Stimulated activated memory B cell treated with anti-CD40 and anti-IgM and Interleukin-4, amounts not matched to agents 10 μg/mL and 1 μg/mL and 100 μg/mL, for 72 hours (primary cell): ENCODE measurements at regions not wholly inside any gene's neighbourhood (a gene's known extent, or its start where the extent isn't known, plus 50 kb on each side); places are given as distances from the start of the nearest gene placed in this dataset.
A peak's percentile ranks its signal among the peaks of the same experiment; 100 is the strongest.
"Not testable (repeated sequence)": the region's sequence is repeated elsewhere in the genome, so short reads cannot be mapped to it uniquely, and the experiment has no call there.

ENCODE experiments used
- ATAC-seq: fragments of 150-1000 bp; cut with Tn5 transposase; 2 replicates; pipeline ENCODE4 v1.10.0; 2021
- H3K27ac Mint-ChIP-seq: one replicate; pipeline ENCODE4 v1.8.0; 2022; ENCODE audit warnings: mild to moderate bottlenecking, mixed read lengths
- H3K27me3 Mint-ChIP-seq: one replicate; pipeline ENCODE4 v1.8.0; 2022; ENCODE audit warnings: mixed read lengths
- H3K36me3 Mint-ChIP-seq: one replicate; pipeline ENCODE4 v1.8.0; 2022; ENCODE audit warnings: mixed read lengths
- H3K4me1 Mint-ChIP-seq: one replicate; pipeline ENCODE4 v1.8.0; 2022; ENCODE audit warnings: mixed read lengths
- H3K4me3 Mint-ChIP-seq: one replicate; pipeline ENCODE4 v1.8.0; 2022; ENCODE audit warnings: mild to moderate bottlenecking, moderate library complexity, mixed read lengths
- H3K9me3 Mint-ChIP-seq: one replicate; pipeline ENCODE4 v1.8.0; 2022; ENCODE audit warnings: mixed read lengths

DNA sequence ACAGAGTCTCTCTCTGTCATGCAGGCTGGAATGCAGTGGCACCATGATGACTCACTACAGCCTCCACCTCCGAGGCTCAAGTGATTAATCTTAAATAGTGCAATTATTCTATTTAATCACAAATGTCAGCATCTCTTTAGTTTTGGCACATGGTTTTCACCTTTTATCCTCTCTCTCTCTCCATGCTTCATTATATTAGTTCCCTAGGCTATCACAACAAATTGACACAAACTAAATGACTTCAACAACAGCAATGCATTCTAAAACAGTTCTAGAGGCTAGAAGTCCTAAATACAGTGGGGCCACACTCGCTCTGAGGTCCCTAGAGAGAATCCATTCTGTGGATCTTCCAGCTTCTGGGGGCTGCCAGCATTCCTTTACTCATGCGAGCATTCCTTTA lies 178.2 kb upstream of the ZNG1F start:
- not testable (repeated sequence) for ATAC-seq, H3K27me3 Mint-ChIP-seq, H3K4me1 Mint-ChIP-seq, H3K27ac Mint-ChIP-seq, H3K9me3 Mint-ChIP-seq, H3K36me3 Mint-ChIP-seq, H3K4me3 Mint-ChIP-seq

DNA sequence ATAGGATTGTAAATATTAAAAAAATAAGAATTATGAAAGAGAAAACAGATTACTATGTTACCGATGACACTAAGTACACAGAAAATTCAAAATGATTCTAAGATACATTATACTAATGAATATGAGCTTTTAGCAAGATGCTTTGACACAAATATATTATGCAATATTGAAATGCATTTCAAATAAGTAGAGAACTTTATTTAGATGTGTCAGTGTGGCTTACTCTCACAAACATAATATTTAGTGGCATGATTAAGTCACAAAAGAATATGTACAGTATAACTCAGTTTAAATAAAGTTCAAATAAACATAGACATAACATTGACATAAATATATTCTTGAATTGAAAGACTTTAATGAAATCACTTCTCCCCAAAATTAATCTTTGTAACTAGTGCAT lies 172.7 kb upstream of the ZNG1F start:
- H3K9me3 Mint-ChIP-seq, H3K27me3 Mint-ChIP-seq, ATAC-seq, H3K4me3 Mint-ChIP-seq, H3K36me3 Mint-ChIP-seq, H3K27ac Mint-ChIP-seq: not testable (repeated sequence)
- peaks cover 12% of the 10 kb centered on the region for H3K4me1 Mint-ChIP-seq

DNA sequence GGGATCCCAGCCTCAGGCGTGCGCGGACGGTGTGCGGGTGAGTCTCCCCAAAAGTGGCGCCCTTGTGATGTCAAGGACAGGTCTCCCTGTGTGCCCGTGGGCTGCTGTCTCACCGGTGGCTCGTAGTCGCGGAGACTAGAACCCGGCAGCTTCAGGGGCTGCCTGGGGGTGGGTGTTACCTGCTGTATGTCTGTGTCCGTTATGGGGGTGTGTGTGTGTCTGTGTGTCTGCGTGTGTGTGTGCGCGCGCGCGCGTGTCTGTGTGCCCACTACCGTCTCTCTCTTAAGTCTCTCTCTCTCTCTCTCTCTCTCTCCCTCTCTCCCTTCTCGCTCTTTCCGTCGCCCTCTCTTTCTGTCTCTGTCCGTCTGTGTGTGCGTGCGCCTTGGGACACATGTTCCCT lies 170.0 kb upstream of the ZNG1F start:
- H3K27me3 Mint-ChIP-seq, H3K36me3 Mint-ChIP-seq, H3K9me3 Mint-ChIP-seq: not testable (repeated sequence)
- Mint-ChIP-seq H3K4me3 (peak overlapping the region; percentile 94), H3K4me1 (peaks cover 12% of the 10 kb centered on the region), H3K27ac (peak overlapping the region; percentile 90)
- ATAC-seq, result peak; percentile 64

DNA sequence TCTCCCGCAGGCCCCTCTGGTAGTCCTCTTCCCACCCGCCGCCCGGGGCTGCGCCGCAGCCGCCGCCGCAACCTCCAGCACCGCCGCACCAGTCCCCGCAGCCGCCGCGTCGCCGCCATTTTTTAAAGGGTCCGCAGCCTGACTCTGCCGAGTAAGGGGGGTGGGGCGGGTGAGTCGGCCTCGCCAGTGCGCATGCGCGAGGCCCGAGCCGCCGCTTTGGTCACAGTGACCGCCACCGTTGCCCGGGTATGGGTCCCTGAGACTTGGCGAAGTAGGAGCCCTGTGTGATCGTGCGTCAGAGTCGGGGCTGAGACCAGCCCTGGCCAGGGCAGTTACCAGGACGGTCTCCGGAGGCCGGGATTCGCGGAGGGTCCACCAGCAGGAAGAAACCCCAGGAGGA lies 169.6 kb upstream of the ZNG1F start:
- H3K36me3 Mint-ChIP-seq, result not testable (repeated sequence)

DNA sequence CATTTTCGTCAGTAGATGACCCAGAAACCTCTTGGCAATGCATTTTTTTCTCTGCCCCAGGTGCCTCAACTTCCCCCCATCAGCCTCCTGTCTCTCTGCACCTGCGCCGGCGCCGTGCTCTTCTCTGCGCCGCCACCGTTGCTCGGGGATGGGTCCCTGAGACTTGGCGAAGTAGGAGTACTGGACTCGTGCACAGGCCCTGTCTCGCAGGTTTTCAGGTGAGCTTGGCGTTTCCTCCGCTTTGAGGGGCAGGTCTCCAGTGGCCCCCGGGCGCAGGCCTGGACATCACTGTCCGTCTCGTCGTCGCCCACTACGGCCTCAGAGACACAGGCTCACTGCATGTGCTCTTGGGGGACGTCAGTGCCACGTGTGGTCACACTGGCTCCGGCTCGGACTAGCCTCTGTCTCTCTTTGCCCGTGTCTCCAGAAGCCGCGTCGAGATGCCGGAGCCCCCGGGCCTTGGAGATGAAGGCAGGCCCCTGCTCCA lies 168.8 kb upstream of the ZNG1F start:
- H3K36me3 Mint-ChIP-seq, ATAC-seq, H3K9me3 Mint-ChIP-seq, H3K27me3 Mint-ChIP-seq: not testable (repeated sequence)
- Mint-ChIP-seq H3K4me1 (peaks cover 12% of the 10 kb centered on the region), H3K4me3 (peak overlapping the region; percentile 94), H3K27ac (peak overlapping the region; percentile 90)

More for the DNA sequence above, 169.6 kb upstream of the ZNG1F start:
- H3K9me3 Mint-ChIP-seq, H3K27me3 Mint-ChIP-seq, ATAC-seq: not testable (repeated sequence)
- H3K27ac Mint-ChIP-seq, result peak overlapping the region; percentile 90
- peak overlapping the region; percentile 94 for H3K4me3 Mint-ChIP-seq
- peaks cover 12% of the 10 kb centered on the region for H3K4me1 Mint-ChIP-seq

DNA sequence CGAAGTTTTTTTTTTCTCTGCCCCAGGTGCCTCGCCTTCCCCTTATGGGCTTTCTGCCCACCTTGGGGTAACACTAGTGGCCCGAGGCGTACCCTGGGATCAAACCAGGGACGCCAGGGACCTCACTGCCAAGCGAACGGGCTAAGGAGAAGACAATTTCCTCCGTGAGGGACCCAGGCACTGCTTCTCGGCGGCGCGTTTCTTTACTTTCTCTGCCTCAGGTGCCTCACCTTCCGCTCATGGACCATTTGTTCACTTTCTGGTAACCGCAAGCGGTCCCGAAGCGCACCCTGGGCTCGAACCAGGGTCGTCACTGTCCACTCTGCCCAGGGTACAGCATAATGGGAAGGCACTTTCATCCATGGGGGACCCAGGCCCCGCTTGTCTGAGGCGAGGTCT lies 168.2 kb upstream of the ZNG1F start:
- not testable (repeated sequence) for H3K36me3 Mint-ChIP-seq, H3K27me3 Mint-ChIP-seq, H3K9me3 Mint-ChIP-seq, ATAC-seq
- Mint-ChIP-seq H3K27ac (peak overlapping the region; percentile 90), H3K4me3 (peak overlapping the region; percentile 94), H3K4me1 (peaks cover 12% of the 10 kb centered on the region)

DNA sequence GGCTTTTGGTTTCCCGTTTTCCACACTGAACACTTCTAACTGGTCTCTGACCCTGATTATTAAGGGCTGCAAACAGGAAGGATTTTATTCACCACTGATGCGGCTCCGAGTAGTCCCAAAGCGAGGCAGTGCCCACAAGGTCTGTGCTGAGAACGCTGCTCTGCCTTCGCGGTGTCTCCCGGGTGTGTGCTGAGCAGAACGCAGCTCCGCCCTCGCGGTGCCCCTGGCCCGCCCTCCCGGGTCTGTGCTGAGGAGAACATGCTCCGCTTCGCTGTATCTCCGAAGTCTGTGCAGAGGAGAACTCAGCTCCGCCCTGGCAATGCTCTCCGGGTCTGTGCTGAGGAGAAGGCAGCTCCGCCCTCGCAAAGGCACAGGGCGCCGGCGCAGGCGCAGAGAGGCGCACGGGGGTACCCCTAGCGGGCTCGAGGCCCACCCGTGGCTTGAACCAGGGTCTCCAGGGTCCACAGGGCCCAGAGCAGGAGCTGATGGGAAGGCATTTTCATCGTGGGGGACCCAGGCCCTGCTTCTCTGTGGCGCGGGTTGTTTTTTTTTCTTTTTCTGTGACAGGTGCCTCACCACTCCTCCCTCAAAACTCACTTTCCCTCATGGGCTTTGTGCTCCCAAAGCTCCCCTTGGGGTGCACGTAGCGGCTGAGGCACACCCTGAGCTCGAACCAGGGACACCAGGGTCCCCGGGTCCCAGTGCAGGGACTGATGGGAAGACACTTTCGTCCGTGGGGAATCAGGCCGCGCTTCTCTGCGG lies 167.7 kb upstream of the ZNG1F start:
- H3K9me3 Mint-ChIP-seq, H3K36me3 Mint-ChIP-seq, H3K27me3 Mint-ChIP-seq, H3K27ac Mint-ChIP-seq: not testable (repeated sequence)
- Mint-ChIP-seq H3K4me3 (peak overlapping the region; percentile 94), H3K4me1 (peaks cover 12% of the 10 kb centered on the region)
- ATAC-seq, result peak; percentile 64

DNA sequence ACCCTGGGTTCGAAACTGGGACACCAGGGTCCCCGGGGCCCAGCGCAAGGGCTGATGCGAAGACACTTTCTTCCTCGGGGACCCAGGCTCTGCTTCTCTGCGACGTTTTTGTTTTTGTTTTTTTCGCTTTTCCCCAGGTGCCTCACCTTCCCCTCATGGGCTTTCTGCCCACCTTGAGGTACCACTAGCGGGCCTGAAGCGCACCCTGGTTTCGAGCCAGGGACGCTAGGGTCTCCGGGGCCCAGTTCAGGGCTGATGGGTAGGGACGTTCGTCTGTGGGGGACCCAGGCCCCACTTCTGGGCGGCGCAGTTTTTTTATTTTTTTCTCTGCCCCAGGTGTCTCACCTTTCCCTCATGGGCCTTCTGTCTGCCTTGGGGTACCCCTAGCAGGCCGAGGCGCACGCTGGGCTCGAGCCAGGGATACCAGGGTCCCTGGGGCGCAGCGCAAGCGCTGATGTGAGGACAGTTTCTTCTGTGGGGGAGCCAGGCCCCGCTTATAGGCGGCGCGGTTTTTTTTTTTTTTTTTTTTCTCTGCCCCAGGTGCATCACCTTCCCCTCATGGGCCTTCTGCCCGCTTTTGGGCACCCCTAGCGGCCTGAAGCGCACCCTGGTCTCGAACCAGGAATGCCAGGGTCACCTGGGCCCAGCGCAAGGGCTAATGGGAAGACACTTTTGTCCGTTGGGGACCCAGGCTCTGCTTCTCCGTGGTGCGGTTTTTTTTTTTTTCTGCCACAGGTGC lies 166.8 kb upstream of the ZNG1F start:
- not testable (repeated sequence) for H3K27ac Mint-ChIP-seq, ATAC-seq, H3K27me3 Mint-ChIP-seq, H3K36me3 Mint-ChIP-seq, H3K9me3 Mint-ChIP-seq
- Mint-ChIP-seq H3K4me1 (peaks cover 12% of the 10 kb centered on the region), H3K4me3 (peak overlapping the region; percentile 73)

DNA sequence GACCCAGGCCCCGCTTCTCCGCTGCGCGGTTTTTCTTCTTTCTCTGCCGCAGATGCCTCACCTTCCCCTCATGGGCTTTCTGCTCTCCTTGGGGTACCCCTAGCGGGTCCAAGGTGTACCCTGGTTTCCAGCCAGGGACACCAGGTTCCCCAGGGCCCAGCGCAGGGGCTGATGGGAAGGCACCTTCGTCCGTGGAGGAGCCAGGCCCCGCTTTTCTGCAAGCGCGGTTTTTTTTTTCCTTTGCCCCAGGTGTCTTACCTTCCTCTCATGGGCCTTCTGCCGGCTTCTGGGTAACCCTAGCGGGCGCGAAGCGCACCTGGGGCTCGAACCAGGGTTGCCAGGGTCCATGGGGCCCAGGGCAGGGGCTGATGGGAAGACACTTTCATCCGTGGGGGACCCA lies 165.9 kb upstream of the ZNG1F start:
- not testable (repeated sequence) for H3K36me3 Mint-ChIP-seq, ATAC-seq, H3K9me3 Mint-ChIP-seq, H3K27me3 Mint-ChIP-seq
- Mint-ChIP-seq H3K4me3 (peak overlapping the region; percentile 85), H3K27ac (peak overlapping the region; percentile 84), H3K4me1 (peaks cover 12% of the 10 kb centered on the region)

DNA sequence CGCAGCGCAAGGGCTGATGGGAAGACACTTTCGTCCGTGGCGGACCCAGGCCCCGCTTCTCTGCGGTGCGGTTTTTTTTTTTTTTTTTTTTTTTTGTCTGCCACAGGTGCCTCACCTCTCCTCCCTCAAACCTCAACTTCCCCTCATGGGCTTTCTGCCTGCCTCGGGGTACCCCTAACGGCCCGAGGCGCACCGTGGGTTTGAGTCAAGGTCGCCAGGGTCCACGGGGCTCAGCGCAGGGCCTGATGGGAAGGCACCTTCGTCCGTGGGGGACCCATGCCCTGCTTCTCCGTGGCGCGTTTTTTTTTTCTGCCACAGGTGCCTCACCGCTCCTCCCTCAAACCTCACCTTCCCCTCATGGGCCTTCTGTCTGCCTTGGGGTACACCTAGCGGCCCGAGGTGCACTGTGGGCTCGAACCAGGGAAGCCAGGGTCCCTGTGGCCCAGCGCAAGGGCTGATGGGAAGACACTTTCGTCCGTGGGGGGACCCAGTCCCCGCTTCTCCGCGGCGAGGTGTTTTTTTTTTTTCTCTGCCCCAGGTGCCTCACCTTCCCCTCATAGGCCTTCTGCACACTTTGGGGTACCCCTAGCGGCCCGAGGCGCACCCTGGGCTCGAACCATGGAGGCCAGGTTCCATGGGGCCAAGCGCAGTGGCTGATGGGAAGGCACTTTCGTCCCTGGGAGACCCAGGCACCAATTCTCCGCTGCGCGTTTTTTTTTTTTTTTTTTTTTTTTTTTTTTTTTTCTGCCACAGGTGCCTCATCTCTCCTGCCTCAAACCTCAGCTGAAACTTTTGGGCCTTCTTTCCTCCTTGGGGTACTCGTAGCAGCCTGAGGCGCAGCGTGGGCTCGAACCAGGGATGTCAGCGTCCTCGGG lies 165.2 kb upstream of the ZNG1F start:
- ATAC-seq, H3K27me3 Mint-ChIP-seq, H3K9me3 Mint-ChIP-seq, H3K36me3 Mint-ChIP-seq: not testable (repeated sequence)
- Mint-ChIP-seq H3K27ac (peak overlapping the region; percentile 84), H3K4me1 (peaks cover 12% of the 10 kb centered on the region), H3K4me3 (peak overlapping the region; percentile 85)

DNA sequence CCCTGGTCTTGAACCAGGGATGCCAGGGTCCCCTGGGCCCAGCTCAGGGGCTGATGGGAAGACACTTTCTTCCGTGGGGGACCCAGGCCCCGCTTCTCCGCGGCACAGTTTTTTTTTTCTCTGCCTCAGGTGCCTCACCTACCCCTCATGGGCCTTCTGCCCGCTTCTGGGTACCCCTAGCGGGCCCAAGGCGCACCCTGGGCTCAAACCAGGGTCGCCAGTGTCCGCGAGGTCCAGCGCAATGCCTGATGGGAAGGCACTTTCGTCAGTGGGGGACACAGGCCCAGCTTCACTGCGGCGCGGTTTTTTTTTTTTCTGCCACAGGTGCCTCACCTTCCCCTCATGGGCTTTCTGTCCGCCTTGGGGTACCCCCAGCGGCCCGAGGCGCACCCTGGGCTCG lies 163.9 kb upstream of the ZNG1F start:
- not testable (repeated sequence) for H3K4me1 Mint-ChIP-seq, H3K27me3 Mint-ChIP-seq, H3K9me3 Mint-ChIP-seq, ATAC-seq, H3K36me3 Mint-ChIP-seq, H3K27ac Mint-ChIP-seq, H3K4me3 Mint-ChIP-seq

DNA sequence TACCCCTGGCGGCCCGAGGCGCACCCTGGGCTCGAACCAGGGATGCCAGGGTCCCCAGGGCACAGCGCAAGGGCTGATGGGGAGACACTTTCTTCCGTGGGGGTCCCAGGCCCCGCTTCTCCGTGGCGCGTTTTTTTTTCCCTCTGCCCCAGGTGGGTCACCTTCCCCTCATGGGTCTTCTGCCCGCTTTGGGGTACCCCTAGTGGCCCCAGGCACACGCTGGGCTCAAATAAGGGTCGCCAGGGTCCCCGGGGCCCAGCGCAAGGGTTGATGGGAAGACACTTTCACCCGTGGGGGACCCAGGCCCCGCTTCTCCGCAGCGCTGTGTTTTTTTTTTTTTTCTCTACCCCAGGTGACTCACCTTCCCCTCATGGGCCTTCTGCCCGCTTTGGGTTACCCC lies 163.3 kb upstream of the ZNG1F start:
- H3K27me3 Mint-ChIP-seq, H3K27ac Mint-ChIP-seq, H3K4me1 Mint-ChIP-seq, H3K9me3 Mint-ChIP-seq, H3K4me3 Mint-ChIP-seq, H3K36me3 Mint-ChIP-seq, ATAC-seq: not testable (repeated sequence)

DNA sequence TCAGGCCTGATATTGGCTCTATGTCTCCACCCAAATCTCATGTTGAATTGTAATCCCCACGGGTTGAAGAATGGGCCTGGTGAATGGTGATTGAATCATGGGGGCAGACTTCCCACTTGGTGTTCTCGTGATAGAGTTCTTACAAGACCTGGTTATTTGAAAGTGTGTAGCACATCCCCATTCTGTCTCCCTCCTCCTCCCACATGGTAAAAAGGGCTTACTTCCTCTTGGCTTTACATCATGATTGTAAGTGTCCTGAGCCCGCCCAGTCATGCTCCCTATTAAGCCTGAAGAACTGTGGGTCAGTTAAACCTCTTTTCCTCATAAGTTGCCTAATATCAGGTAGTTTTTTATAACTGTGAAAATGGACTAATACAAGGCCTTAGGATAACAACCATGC lies 158.8 kb upstream of the ZNG1F start:
- not testable (repeated sequence) for ATAC-seq, H3K4me3 Mint-ChIP-seq, H3K27ac Mint-ChIP-seq, H3K9me3 Mint-ChIP-seq, H3K36me3 Mint-ChIP-seq, H3K4me1 Mint-ChIP-seq, H3K27me3 Mint-ChIP-seq

DNA sequence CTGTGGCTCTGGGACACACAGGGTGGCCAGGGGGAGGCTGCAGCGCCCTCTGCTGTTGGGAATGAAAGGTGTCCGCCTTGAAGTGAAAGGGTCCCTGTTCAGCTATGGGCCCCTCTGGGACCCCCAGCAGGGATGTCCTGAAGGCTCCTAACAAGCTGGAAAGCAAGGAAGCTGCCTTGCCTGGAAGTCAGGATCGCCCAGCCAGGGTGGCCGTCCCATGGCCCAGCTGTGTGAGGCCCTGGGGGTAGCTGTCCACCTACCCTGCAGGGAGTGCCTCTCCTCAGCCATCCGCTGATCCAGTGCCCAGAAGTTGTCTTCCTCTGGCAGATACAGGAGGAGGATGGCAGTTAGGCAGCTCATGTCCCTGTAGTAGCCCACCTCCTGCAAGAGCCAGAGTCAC lies 143.4 kb upstream of the ZNG1F start:
- not testable (repeated sequence) for H3K4me3 Mint-ChIP-seq, H3K4me1 Mint-ChIP-seq, H3K27ac Mint-ChIP-seq, H3K36me3 Mint-ChIP-seq, ATAC-seq, H3K27me3 Mint-ChIP-seq, H3K9me3 Mint-ChIP-seq

DNA sequence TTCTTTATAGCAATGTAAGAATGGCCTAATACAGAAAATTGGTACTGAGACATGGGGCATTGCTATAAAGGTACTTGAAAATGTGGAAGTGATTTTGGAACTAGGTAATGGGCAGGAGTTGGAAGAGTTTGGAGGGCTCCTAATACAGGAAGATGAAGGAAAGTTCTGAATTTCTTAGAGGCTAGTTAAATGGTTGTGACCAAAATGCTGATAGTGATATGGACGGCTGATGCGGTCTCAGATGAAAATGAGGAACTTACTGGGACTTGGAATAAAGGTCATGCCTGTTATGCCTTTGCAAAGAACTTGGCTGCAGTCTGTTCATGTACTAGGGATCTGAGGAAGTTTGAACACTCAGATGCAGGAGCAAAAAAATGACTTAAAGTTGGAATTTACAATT lies 132.2 kb upstream of the ZNG1F start:
- not testable (repeated sequence) for H3K27ac Mint-ChIP-seq, H3K4me1 Mint-ChIP-seq, H3K36me3 Mint-ChIP-seq, H3K9me3 Mint-ChIP-seq, H3K27me3 Mint-ChIP-seq, H3K4me3 Mint-ChIP-seq, ATAC-seq
